HFF-Myc (cell line): ENCODE measurements at regions not wholly inside any gene's neighbourhood (a gene's known extent, or its start where the extent isn't known, plus 50 kb on each side); places are given as distances from the start of the nearest gene placed in this dataset.

Experiments used
- DNase-seq: peaks from one replicate; pipeline ENCODE4 v3.0.0-alpha.2; 2011; ENCODE audit warnings: low read depth; ENCODE audit errors: extremely low read depth
- H3K4me3 ChIP-seq: replicated peaks from 2 replicates; pipeline ENCODE4 v1.5.1; 2011; ENCODE audit warnings: low read depth, mild to moderate bottlenecking, control low read depth, low read length
- TF ChIP-seq, protein P1 (sequence below): IDR thresholded peaks from 2 replicates; pipeline ENCODE4 v1.5.1; 2012; ENCODE audit warnings: mild to moderate bottlenecking, low read depth, low read length, control low read depth; ENCODE audit errors: missing control alignments

DNA sequence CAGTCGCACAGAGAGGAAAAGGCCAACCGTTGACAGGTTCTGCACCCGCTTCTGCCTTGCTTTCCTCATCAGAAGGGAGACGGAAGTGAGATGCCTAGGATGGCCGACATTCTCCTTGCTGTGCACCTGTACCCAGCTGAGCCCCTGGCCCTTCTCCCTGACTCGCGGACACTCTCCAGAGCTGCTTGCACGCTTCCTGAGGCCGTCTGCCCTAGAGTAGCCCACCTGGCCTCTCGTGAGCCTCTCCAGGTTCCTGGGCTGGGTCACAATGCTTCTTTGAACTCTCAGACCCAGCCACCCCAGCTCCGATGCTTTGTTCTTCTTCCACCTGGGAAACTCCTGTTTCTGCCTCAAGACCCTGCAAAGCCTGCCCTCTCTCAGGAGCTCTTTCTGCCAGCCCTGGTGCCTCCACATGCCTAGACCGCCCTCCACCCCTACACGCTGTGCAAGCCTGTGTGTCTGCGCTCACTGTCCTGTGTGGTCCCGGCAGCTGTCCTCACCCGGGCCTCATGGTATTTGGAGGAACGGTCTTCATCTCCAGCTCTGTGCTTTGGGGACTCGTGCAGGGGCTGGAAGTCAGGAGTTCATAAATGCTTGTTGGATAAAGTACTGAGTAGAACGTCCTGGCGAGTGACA lies 345.4 kb upstream of the SALL3 start:
- H3K4me3 ChIP-seq = no peak overlapping the region
- DNase-seq = no peak
- TF ChIP-seq, protein P1, sequence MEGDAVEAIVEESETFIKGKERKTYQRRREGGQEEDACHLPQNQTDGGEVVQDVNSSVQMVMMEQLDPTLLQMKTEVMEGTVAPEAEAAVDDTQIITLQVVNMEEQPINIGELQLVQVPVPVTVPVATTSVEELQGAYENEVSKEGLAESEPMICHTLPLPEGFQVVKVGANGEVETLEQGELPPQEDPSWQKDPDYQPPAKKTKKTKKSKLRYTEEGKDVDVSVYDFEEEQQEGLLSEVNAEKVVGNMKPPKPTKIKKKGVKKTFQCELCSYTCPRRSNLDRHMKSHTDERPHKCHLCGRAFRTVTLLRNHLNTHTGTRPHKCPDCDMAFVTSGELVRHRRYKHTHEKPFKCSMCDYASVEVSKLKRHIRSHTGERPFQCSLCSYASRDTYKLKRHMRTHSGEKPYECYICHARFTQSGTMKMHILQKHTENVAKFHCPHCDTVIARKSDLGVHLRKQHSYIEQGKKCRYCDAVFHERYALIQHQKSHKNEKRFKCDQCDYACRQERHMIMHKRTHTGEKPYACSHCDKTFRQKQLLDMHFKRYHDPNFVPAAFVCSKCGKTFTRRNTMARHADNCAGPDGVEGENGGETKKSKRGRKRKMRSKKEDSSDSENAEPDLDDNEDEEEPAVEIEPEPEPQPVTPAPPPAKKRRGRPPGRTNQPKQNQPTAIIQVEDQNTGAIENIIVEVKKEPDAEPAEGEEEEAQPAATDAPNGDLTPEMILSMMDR = no peak

GRCh38 chr18:78635093-78635800 lies 344.4 kb upstream of the SALL3 start:
- no peak overlapping the region for H3K4me3 ChIP-seq
- no peak for DNase-seq
- TF ChIP-seq, protein P1 = no peak

DNA sequence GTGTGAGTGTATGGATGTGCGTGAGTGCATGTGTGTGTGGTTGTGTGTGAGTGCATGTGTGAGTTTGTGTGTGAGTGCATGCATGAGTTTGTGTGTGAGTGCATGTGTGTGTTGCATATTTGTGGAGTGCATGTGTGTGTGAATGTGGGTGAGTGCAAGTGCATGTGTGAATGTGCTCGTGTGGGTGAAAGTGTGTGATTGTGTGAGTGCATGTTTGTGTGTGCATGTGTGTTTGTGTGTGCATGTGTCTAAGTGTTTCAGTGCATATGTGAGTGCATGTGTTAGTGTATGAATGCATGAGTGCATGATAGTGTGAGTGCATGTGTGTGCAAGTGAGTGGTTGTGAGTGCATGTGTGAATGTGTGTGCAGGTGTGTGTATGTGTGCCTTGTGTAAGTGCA lies 343.4 kb upstream of the SALL3 start:
- no peak overlapping the region for H3K4me3 ChIP-seq
- TF ChIP-seq, protein P1 = no peak
- no peak for DNase-seq

GRCh38 chr18:78637442-78638402 lies 341.9 kb upstream of the SALL3 start:
- no peak overlapping the region for H3K4me3 ChIP-seq
- TF ChIP-seq, protein P1 = no peak
- no peak for DNase-seq

GRCh38 chr18:78639006-78639950 lies 340.3 kb upstream of the SALL3 start:
- TF ChIP-seq, protein P1 = no peak
- no peak for DNase-seq
- H3K4me3 ChIP-seq = no peak overlapping the region
